Spleen (tissue), 11 donors: ENCODE measurements at regions not wholly inside any gene's neighbourhood (a gene's known extent, or its start where the extent isn't known, plus 50 kb on each side); places are given as distances from the start of the nearest gene placed in this dataset.

ENCODE experiments used
- DNase-seq: peaks from one replicate; pipeline ENCODE4 v3.0.0-alpha.2; 2020
- H3K27ac ChIP-seq, 8 donors: fragments of 200-600 bp; sonication (generic) in 7 of 8; 1 replicate in 4 of 8; 2 replicates in 4 of 8; pipeline versions ENCODE4 v1.5.0 to v1.8.0; 2016 to 2021; ENCODE audit warnings: inconsistent platforms in 4 of 8, mild to moderate bottlenecking in 4 of 8, moderate library complexity in 1 of 8
- H3K27me3 ChIP-seq, 7 donors: fragments of 200-600 bp; sonication (generic) in 6 of 7; replicated peaks in 1 of 7; 1 replicate in 4 of 7; 2 replicates in 3 of 7; pipeline versions ENCODE4 v1.5.0 to v1.8.0; 2016 to 2021; ENCODE audit warnings: inconsistent platforms in 3 of 7, mild to moderate bottlenecking in 1 of 7
- H3K36me3 ChIP-seq, 6 donors: fragments of 200-600 bp; sonication (generic) in 5 of 6; 1 replicate in 4 of 6; 2 replicates in 2 of 6; pipeline versions ENCODE4 v1.5.0 to v1.8.0; 2016 to 2021; ENCODE audit warnings: inconsistent platforms in 2 of 6
- H3K4me1 ChIP-seq, 6 donors: fragments of 200-600 bp; sonication (generic) in 5 of 6; 1 replicate in 3 of 6; 2 replicates in 3 of 6; pipeline versions ENCODE4 v1.5.0 to v1.8.0; 2016 to 2021; ENCODE audit warnings: inconsistent platforms in 3 of 6
- H3K4me3 ChIP-seq, 8 donors: fragments of 200-600 bp; sonication (generic) in 7 of 8; 1 replicate in 4 of 8; 2 replicates in 4 of 8; pipeline versions ENCODE4 v1.5.0 to v1.8.0; 2016 to 2021; ENCODE audit warnings: inconsistent platforms in 4 of 8, mild to moderate bottlenecking in 4 of 8, moderate library complexity in 2 of 8
- H3K9me3 ChIP-seq, 8 donors: fragments of 200-600 bp; sonication (generic) in 7 of 8; 1 replicate in 4 of 8; 2 replicates in 4 of 8; pipeline versions ENCODE4 v1.5.0 to v1.8.0; 2016 to 2021; ENCODE audit warnings: inconsistent platforms in 4 of 8
- POLR2A ChIP-seq, 3 donors: fragments of 450-650 bp; IDR thresholded peaks; one replicate each; pipeline ENCODE4 v1.5.1; 2017; ENCODE audit warnings: antibody characterized with exemption in 3 of 3, mild to moderate bottlenecking in 1 of 3
- POLR2AphosphoS5 ChIP-seq, 3 donors: sonication (generic); formaldehyde crosslinking; IDR thresholded peaks; one replicate each; pipeline ENCODE4 v1.5.1; 2017; ENCODE audit warnings: antibody characterized with exemption in 3 of 3
- WGBS, 5 donors: extraction: QIAGEN DNeasy Blood & Tissue Kit in 3 of 5; methylation state at CpG; one replicate each; pipeline versions ENCODE4 v1.1.5 to v1.1.7; 2013 to 2018; 5-methylcytosine and 5-hydroxymethylcytosine counted together
- intact Hi-C: fragments of 100-400 bp; cut with DNase I; formaldehyde crosslinking; loops from one replicate; pipeline ENCODE4 v1.15.0; 2023; ENCODE audit warnings: low total_unique reads
- TF ChIP-seq, protein P1 (sequence below), 11 experiments: fragments of 200-600 bp in 7 of 11; fragments of 450-650 bp in 4 of 11; sonication (generic) in 4 of 11; IDR thresholded peaks in 8 of 11; conservative IDR thresholded peaks in 3 of 11; 1 replicate in 7 of 11; 2 replicates in 4 of 11; pipeline versions ENCODE4 v1.4.0 to v1.8.0; 2016 to 2021; ENCODE audit warnings: antibody characterized with exemption in 11 of 11, inconsistent platforms in 4 of 11, mild to moderate bottlenecking in 1 of 11
- donor health status: healthy with polysubstance abuse.
- donor health status: DM: no; HTN: no; CAD: no; lungs with moderate emphysema.
- donor health status: DM: no; HTN: no; CAD: no.
- donor health status: Bipolar disorder and iron deficiency.
- donor health status: healthy.
- donor health status: DM: no; HTN: no; CAD: no.
- donor health status: DM: yes; HTN: yes; CAD: no.

DNA sequence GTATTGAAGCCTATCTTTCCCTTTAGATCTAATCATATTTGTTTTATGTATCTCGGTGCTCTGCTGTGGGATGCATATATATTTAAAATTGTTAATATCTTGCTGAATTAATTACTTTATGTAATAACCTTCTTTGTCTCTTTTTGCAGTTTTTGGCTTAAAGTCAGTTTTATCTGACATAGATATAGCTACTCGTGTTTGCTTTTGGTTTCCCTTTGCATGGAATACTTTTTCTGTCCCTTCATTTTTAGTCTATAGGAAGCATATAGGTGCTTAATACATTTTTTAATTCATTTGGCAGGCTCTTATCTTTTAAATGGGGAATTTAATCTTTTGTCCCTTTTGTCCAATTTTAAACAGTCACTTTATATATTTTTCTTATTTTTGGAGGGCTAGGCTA is 360.6 kb upstream of the PRR16 start:
- intact Hi-C loops: no loop called here
- no peak for DNase-seq
- H3K4me3 ChIP-seq: peak overlapping the region in 1 of 8 donors; percentile 18
- 20 to 58% (median 33%) methylated on average over 2 of the region's 2 CpGs for WGBS, 5 donors
- H3K9me3 ChIP-seq: no peaks in the 10 kb centered on the region
- H3K27me3 ChIP-seq: no peaks in the 10 kb centered on the region
- TF ChIP-seq, protein P1, sequence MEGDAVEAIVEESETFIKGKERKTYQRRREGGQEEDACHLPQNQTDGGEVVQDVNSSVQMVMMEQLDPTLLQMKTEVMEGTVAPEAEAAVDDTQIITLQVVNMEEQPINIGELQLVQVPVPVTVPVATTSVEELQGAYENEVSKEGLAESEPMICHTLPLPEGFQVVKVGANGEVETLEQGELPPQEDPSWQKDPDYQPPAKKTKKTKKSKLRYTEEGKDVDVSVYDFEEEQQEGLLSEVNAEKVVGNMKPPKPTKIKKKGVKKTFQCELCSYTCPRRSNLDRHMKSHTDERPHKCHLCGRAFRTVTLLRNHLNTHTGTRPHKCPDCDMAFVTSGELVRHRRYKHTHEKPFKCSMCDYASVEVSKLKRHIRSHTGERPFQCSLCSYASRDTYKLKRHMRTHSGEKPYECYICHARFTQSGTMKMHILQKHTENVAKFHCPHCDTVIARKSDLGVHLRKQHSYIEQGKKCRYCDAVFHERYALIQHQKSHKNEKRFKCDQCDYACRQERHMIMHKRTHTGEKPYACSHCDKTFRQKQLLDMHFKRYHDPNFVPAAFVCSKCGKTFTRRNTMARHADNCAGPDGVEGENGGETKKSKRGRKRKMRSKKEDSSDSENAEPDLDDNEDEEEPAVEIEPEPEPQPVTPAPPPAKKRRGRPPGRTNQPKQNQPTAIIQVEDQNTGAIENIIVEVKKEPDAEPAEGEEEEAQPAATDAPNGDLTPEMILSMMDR (IDR thresholded peaks at IDR 0.05 in 8 of 11, conservative IDR thresholded peaks at IDR 0.05 in 3 of 11): no peak
- TF ChIP-seq POLR2A (IDR thresholded peaks at IDR 0.05) (no peak), POLR2AphosphoS5 (IDR thresholded peaks at IDR 0.05) (no peak)
- H3K27ac ChIP-seq: no peak overlapping the region
- peaks cover 0 to 3% (median 0%) of the 10 kb centered on the region in 6 donors for H3K4me1 ChIP-seq
- H3K36me3 ChIP-seq: no peaks in the 10 kb centered on the region

DNA sequence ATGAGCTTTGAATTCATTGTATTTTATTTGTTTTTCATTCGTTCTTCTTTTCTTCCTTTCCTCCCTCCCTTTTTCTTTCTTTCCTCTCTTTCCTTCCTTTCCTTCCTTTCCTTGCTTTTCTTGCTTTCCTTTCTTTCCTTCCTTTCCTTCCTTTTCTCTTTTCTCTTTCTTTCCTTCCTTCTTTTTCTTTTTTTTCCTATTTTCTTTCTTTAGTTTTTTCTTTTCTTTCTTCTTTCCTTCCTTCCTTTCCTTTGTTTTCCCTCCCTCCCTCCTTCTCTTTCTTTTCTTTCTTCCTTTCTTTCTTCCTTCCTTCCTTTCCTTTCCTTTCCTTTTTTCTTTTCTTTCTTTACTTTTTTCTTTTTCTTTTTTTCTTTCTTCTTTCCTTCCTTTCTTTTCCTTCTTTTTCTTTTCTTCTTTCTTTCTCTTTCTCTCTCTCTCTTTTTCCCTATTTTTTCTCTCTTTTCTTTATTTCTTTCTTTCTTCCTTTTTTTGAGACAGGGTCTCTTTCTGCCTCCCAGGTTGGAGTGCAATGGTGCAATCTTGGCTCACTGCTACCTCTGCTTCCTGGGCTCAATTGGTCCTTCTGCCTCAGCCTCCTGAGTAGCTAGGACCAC is 357.1 kb upstream of the PRR16 start:
- H3K4me1 ChIP-seq: peaks cover 0 to 3% (median 0%) of the 10 kb centered on the region in 6 donors
- no peaks in the 10 kb centered on the region for H3K36me3 ChIP-seq
- H3K27ac ChIP-seq: no peak overlapping the region
- H3K9me3 ChIP-seq: no peaks in the 10 kb centered on the region
- DNase-seq: no peak
- intact Hi-C loops: no loop called here
- TF ChIP-seq, protein P1 (IDR thresholded peaks at IDR 0.05 in 8 of 11, conservative IDR thresholded peaks at IDR 0.05 in 3 of 11): no peak
- TF ChIP-seq POLR2AphosphoS5 (IDR thresholded peaks at IDR 0.05): no peak
- no peak for TF ChIP-seq POLR2A (IDR thresholded peaks at IDR 0.05)
- no peaks in the 10 kb centered on the region for H3K27me3 ChIP-seq
- no peak overlapping the region for H3K4me3 ChIP-seq
- WGBS, 5 donors: 65 to 79% (median 71%) methylated on average over 1 of the region's 1 CpG

DNA sequence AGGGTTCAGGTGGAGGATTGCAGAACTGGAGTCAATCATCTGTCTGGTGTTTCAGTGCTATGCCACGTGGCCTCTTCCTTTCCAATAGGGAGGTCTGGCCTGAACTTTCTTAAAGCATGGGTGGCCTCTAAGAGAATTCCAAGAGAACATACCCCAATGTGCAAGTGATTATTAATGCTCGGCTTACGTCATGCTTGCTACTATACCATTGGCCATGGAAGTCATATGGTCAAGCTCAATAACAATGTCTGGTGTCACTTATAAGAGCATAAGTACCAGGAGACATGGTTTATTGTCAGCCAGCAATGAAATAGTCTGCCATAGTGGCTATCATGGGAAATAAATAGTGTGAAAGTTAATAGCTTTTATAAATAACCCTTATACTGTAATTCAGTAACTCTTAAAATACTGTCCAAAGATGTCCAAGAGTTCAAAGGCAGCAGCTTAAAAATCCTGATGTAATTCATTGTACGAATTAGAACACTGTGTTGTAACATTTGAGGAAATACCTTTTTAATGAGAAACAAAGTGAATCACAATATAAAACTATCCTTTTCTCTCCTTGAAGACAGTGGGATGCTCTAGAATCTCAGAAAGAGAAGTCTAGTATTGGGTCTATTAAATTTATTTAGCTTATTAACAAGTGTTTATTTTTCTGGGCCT is 355.4 kb upstream of the PRR16 start:
- peaks cover 0 to 3% (median 0%) of the 10 kb centered on the region in 6 donors for H3K4me1 ChIP-seq
- H3K27me3 ChIP-seq: no peaks in the 10 kb centered on the region
- 65 to 83% (median 73%) methylated on average over 4 of the region's 4 CpGs for WGBS, 5 donors
- peaks cover 0 to under 1% (median 0%) of the 10 kb centered on the region in 8 donors for H3K9me3 ChIP-seq
- no peak overlapping the region for H3K4me3 ChIP-seq
- TF ChIP-seq, protein P1 (IDR thresholded peaks at IDR 0.05 in 8 of 11, conservative IDR thresholded peaks at IDR 0.05 in 3 of 11): no peak
- TF ChIP-seq POLR2AphosphoS5 (IDR thresholded peaks at IDR 0.05): no peak
- TF ChIP-seq POLR2A (IDR thresholded peaks at IDR 0.05): no peak
- intact Hi-C loops: no loop called here
- DNase-seq: no peak
- no peak overlapping the region for H3K27ac ChIP-seq
- no peaks in the 10 kb centered on the region for H3K36me3 ChIP-seq

DNA sequence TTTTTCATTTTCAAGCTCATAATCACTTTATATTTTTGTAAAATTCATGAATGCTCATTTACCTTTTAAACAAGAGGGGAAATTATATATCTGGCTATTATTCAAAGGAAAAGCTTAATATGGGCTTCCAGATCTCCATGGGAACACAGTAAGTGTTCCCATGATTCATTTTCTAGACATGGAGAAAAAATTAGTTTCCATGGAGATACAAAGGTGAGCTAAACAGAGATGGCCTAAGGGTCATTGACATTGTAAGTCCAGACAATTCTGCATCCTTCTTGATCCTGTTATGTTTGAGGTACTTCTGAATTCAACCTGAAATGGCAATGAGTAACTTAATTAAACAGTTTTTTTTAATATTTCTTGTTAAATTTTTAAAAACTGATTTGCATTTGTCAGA is 341.4 kb upstream of the PRR16 start:
- no peak overlapping the region for H3K27ac ChIP-seq
- no peaks in the 10 kb centered on the region for H3K4me1 ChIP-seq
- TF ChIP-seq, protein P1 (IDR thresholded peaks at IDR 0.05 in 8 of 11, conservative IDR thresholded peaks at IDR 0.05 in 3 of 11): no peak
- TF ChIP-seq POLR2A (IDR thresholded peaks at IDR 0.05): no peak
- TF ChIP-seq POLR2AphosphoS5 (IDR thresholded peaks at IDR 0.05): no peak
- no peaks in the 10 kb centered on the region for H3K36me3 ChIP-seq
- intact Hi-C loops: no loop called here
- peaks cover 0 to 4% (median 0%) of the 10 kb centered on the region in 8 donors for H3K9me3 ChIP-seq
- no peaks in the 10 kb centered on the region for H3K27me3 ChIP-seq
- DNase-seq: no peak
- no peak overlapping the region for H3K4me3 ChIP-seq
